Stomach (tissue), 8 donors: ENCODE measurements at regions not wholly inside any gene's neighbourhood (a gene's known extent, or its start where the extent isn't known, plus 50 kb on each side); places are given as distances from the start of the nearest gene placed in this dataset.

Source experiments
- DNase-seq, 2 donors: peaks; one replicate each; pipeline versions ENCODE4 v3.0.0 to v3.0.0-alpha.2; 2013 to 2019
- H3K27ac ChIP-seq, 5 donors: fragments of 200-600 bp in 4 of 5; sonication (generic) in 4 of 5; one replicate each; pipeline ENCODE4 v1.5.1; 2013 to 2019; ENCODE audit warnings: mild to moderate bottlenecking in 1 of 5, moderate library complexity in 1 of 5
- H3K27me3 ChIP-seq, 3 donors: fragments of 200-600 bp; sonication (generic); one replicate each; pipeline ENCODE4 v1.5.1; 2017 to 2019; ENCODE audit warnings: mixed run types in 1 of 3
- H3K36me3 ChIP-seq, 4 donors: fragments of 200-600 bp; sonication (generic); 1 replicate in 3 of 4; 2 replicates in 1 of 4; pipeline ENCODE4 v1.5.1; 2016 to 2019
- H3K4me1 ChIP-seq, 4 donors: fragments of 200-600 bp; sonication (generic); one replicate each; pipeline ENCODE4 v1.5.1; 2016 to 2019
- H3K4me3 ChIP-seq, 4 donors: fragments of 200-600 bp; sonication (generic) in 3 of 4; one replicate each; pipeline ENCODE4 v1.5.1; 2016 to 2019; ENCODE audit warnings: mild to moderate bottlenecking in 1 of 4
- H3K9me3 ChIP-seq, 4 donors: fragments of 200-600 bp; sonication (generic); one replicate each; pipeline ENCODE4 v1.5.1; 2016 to 2019
- EP300 ChIP-seq: sonication (generic); formaldehyde crosslinking; IDR thresholded peaks from one replicate; pipeline ENCODE4 v1.6.1; 2017; ENCODE audit warnings: antibody characterized with exemption
- POLR2A ChIP-seq, 4 donors: fragments of 450-650 bp; IDR thresholded peaks; one replicate each; pipeline ENCODE4 v1.6.1; 2016; ENCODE audit warnings: antibody characterized with exemption in 4 of 4, control low read depth in 2 of 4, mild to moderate bottlenecking in 1 of 4, moderate library complexity in 1 of 4
- POLR2AphosphoS5 ChIP-seq, 3 donors: sonication (generic); formaldehyde crosslinking; IDR thresholded peaks; one replicate each; pipeline ENCODE4 v1.6.1; 2016; ENCODE audit warnings: antibody characterized with exemption in 3 of 3
- WGBS, 5 donors: extraction: QIAGEN DNeasy Blood & Tissue Kit in 3 of 5; methylation state at CpG; one replicate each; pipeline versions ENCODE4 v1.1.5 to v1.1.7; 2013 to 2018; 5-methylcytosine and 5-hydroxymethylcytosine counted together
- intact Hi-C: fragments of 100-400 bp; cut with DNase I; formaldehyde crosslinking; loops from one replicate; pipeline ENCODE4 v1.15.1; 2023; ENCODE audit warnings: low total_unique reads
- TF ChIP-seq, protein P1 (sequence below), 7 experiments: fragments of 450-650 bp in 4 of 7; fragments of 200-600 bp in 3 of 7; sonication (generic) in 3 of 7; IDR thresholded peaks; one replicate each; pipeline ENCODE4 v1.5.1; 2016 to 2019; ENCODE audit warnings: antibody characterized with exemption in 7 of 7, control low read depth in 2 of 7, mild to moderate bottlenecking in 1 of 7
- donor health status: healthy with polysubstance abuse.
- donor health status: Bipolar disorder and iron deficiency.
- donor health status: healthy.

DNA sequence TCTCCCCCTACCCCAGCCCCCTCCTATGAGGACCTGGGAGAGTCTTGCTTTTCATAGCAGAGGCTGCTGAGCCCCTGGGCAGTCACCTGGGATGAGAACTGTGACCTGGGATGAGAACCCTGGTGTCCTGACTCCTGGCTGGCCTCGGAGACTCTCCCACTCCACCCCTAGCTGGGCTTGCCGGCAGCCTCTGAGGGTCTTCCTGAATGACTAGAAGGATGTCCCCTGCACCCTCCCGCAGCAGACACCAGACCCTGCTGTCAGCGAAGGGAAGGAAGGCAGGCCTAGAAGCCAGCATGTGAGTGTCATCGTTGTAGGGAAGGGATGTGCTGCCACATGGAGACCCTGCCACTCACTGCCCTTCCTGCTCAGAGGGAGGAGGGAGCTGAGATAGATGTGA is 203.4 kb upstream of the ZNF536 start:
- Histone ChIP-seq H3K9me3 (no peaks in the 10 kb centered on the region), H3K27me3 (peaks cover 0 to 11% (median 0%) of the 10 kb centered on the region in 3 donors), H3K27ac (no peak overlapping the region), H3K36me3 (no peaks in the 10 kb centered on the region), H3K4me1 (no peaks in the 10 kb centered on the region), H3K4me3 (no peak overlapping the region)
- WGBS, 5 donors: 80 to 92% (median 85%) methylated on average over 5 of the region's 5 CpGs
- intact Hi-C loops: no loop called here
- DNase-seq: no peak
- TF ChIP-seq POLR2A (IDR thresholded peaks at IDR 0.05) (no peak), EP300 (no peak), POLR2AphosphoS5 (IDR thresholded peaks at IDR 0.05) (no peak)
- TF ChIP-seq, protein P1, sequence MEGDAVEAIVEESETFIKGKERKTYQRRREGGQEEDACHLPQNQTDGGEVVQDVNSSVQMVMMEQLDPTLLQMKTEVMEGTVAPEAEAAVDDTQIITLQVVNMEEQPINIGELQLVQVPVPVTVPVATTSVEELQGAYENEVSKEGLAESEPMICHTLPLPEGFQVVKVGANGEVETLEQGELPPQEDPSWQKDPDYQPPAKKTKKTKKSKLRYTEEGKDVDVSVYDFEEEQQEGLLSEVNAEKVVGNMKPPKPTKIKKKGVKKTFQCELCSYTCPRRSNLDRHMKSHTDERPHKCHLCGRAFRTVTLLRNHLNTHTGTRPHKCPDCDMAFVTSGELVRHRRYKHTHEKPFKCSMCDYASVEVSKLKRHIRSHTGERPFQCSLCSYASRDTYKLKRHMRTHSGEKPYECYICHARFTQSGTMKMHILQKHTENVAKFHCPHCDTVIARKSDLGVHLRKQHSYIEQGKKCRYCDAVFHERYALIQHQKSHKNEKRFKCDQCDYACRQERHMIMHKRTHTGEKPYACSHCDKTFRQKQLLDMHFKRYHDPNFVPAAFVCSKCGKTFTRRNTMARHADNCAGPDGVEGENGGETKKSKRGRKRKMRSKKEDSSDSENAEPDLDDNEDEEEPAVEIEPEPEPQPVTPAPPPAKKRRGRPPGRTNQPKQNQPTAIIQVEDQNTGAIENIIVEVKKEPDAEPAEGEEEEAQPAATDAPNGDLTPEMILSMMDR (IDR thresholded peaks at IDR 0.05): no peak

- Histone ChIP-seq H3K4me3 (no peak overlapping the region), H3K36me3 (no peaks in the 10 kb centered on the region), H3K4me1 (no peaks in the 10 kb centered on the region), H3K9me3 (no peaks in the 10 kb centered on the region), H3K27me3 (peaks cover 0 to 11% (median 0%) of the 10 kb centered on the region in 3 donors), H3K27ac (no peak overlapping the region)
- intact Hi-C loops: no loop called here
- WGBS, 5 donors: 68 to 87% (median 82%) methylated on average over 3 to 9 of the region's 9 CpGs
- no peak for DNase-seq
- TF ChIP-seq POLR2A (IDR thresholded peaks at IDR 0.05): no peak
- TF ChIP-seq EP300: no peak
Measured at GRCh38 chr19:30169196-30169900, 202.8 kb upstream of the ZNF536 start.

- TF ChIP-seq, protein P1 (IDR thresholded peaks at IDR 0.05): no peak
- TF ChIP-seq POLR2A (IDR thresholded peaks at IDR 0.05) (no peak), POLR2AphosphoS5 (IDR thresholded peaks at IDR 0.05) (no peak), EP300 (no peak)
- intact Hi-C loops: no loop called here
Measured at GRCh38 chr19:30170081-30170480, 202.1 kb upstream of the ZNF536 start.

DNA sequence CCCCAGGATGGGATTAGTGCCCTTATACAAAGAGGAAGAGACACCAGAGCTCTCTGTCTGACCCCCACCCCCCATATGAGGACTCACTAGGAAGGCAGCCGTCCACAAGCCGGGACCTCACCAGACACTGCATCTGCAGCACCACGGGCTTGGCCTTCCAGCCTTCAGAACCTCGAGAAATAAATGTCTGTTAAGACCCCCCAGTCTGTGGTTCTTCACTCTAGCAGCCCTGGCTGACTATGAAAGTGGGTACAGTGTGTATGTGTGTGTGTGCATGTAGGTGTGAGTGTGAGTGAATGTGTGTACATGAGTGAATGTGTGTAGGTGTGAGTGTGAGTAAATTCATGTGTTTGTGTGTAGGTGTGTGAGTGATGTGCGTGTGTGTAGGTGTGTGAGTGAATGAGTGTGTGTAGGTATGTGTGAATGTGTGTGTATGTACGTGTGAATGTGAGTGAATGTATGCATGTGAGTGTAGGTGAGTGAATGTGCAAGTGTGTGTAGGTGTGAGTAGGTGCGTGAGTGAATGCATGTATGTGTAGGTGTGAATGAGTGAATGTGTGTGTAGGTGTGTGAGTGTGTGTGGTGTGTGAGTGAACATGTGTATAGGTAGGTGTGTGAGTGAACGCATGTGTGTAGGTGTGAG is 201.6 kb upstream of the ZNF536 start:
- TF ChIP-seq POLR2A (IDR thresholded peaks at IDR 0.05) (no peak), POLR2AphosphoS5 (IDR thresholded peaks at IDR 0.05) (no peak), EP300 (no peak)
- TF ChIP-seq, protein P1 (IDR thresholded peaks at IDR 0.05): no peak
- 87 to 94% (median 90%) methylated on average over 8 of the region's 8 CpGs for WGBS, 5 donors
- DNase-seq: no peak

More at GRCh38 chr19:30170081-30170480, 202.1 kb upstream of the ZNF536 start:
- H3K4me1 ChIP-seq: no peaks in the 10 kb centered on the region
- no peaks in the 10 kb centered on the region for H3K36me3 ChIP-seq
- no peak for DNase-seq
- H3K9me3 ChIP-seq: no peaks in the 10 kb centered on the region
- 88 to 96% (median 90%) methylated on average over 7 of the region's 7 CpGs for WGBS, 5 donors
- no peak overlapping the region for H3K27ac ChIP-seq
- peaks cover 0 to 11% (median 0%) of the 10 kb centered on the region in 3 donors for H3K27me3 ChIP-seq
- no peak overlapping the region for H3K4me3 ChIP-seq

More for the DNA sequence above, 201.6 kb upstream of the ZNF536 start:
- intact Hi-C loops: no loop called here
- no peaks in the 10 kb centered on the region for H3K4me1 ChIP-seq
- H3K9me3 ChIP-seq: no peaks in the 10 kb centered on the region
- no peak overlapping the region for H3K4me3 ChIP-seq
- H3K36me3 ChIP-seq: no peaks in the 10 kb centered on the region
- H3K27ac ChIP-seq: no peak overlapping the region
- H3K27me3 ChIP-seq: peaks cover 0 to 11% (median 0%) of the 10 kb centered on the region in 3 donors
